Uterus (tissue), 3 donors: ENCODE measurements at regions not wholly inside any gene's neighbourhood (a gene's known extent, or its start where the extent isn't known, plus 50 kb on each side); places are given as distances from the start of the nearest gene placed in this dataset.

Source experiments
- DNase-seq, 2 donors: peaks; one replicate each; pipeline ENCODE4 v3.0.0-alpha.2; 2019 to 2020
- H3K27ac ChIP-seq, 2 donors: fragments of 200-600 bp; sonication (generic); 1 replicate in 1 of 2; 2 replicates in 1 of 2; pipeline ENCODE4 v1.5.1; 2016 to 2018
- H3K27me3 ChIP-seq, 2 donors: fragments of 200-600 bp; sonication (generic); one replicate each; pipeline ENCODE4 v1.5.1; 2018 to 2019; ENCODE audit warnings: control low read depth in 1 of 2
- H3K36me3 ChIP-seq, 2 donors: fragments of 200-600 bp; sonication (generic); one replicate each; pipeline ENCODE4 v1.5.1; 2019; ENCODE audit warnings: control low read depth in 1 of 2
- H3K4me1 ChIP-seq, 2 donors: fragments of 200-600 bp; sonication (generic); one replicate each; pipeline ENCODE4 v1.5.1; 2018 to 2019; ENCODE audit warnings: control low read depth in 1 of 2
- H3K4me3 ChIP-seq, 2 donors: fragments of 200-600 bp; sonication (generic); 1 replicate in 1 of 2; 2 replicates in 1 of 2; pipeline ENCODE4 v1.5.1; 2018 to 2019; ENCODE audit warnings: mild to moderate bottlenecking in 1 of 2
- H3K9me3 ChIP-seq, 2 donors: fragments of 200-600 bp; sonication (generic); one replicate each; pipeline ENCODE4 v1.5.1; 2019; ENCODE audit warnings: control low read depth in 1 of 2
- POLR2A ChIP-seq, 2 donors: fragments of 450-650 bp; IDR thresholded peaks; one replicate each; pipeline ENCODE4 v1.6.1; 2016; ENCODE audit warnings: antibody characterized with exemption in 2 of 2, mild to moderate bottlenecking in 1 of 2, moderate library complexity in 1 of 2
- intact Hi-C: fragments of 100-400 bp; cut with DNase I; formaldehyde crosslinking; loops from one replicate; pipeline ENCODE4 v1.15.1; 2023; ENCODE audit warnings: low total_unique reads
- TF ChIP-seq, protein P1 (sequence below), 4 experiments: fragments of 200-600 bp in 2 of 4; fragments of 450-650 bp in 2 of 4; sonication (generic) in 2 of 4; IDR thresholded peaks; one replicate each; pipeline ENCODE4 v1.5.1; 2016 to 2019; ENCODE audit warnings: antibody characterized with exemption in 4 of 4, mild to moderate bottlenecking in 2 of 4, moderate library complexity in 1 of 4
- donor health status: DM: yes; HTN: yes; CAD: no.

DNA sequence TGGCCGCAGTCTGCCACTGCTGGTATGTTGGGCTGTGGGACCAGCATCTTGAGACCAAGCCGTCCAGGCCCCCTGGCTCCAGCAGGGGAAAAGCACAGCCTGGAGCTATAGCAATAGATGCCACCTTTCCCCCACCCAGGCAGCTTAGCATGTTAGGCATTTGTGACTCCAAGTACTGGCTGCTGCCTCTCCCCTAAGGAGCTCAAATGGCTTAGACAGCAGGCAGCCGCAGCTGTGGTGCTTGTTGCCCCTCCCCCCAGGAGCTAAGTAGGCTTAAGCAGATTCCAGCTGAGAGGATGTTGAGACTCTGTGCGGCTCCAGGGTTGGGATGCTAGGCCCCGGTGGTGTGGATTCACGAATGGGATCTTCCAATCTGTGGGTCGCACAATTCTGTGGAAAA, 88.8 kb upstream of the ANKFN1 start:
- no peaks in the 10 kb centered on the region for H3K4me1 ChIP-seq
- no peak overlapping the region for H3K4me3 ChIP-seq
- H3K27ac ChIP-seq = no peak overlapping the region
- no peaks in the 10 kb centered on the region for H3K27me3 ChIP-seq
- no peaks in the 10 kb centered on the region for H3K9me3 ChIP-seq
- intact Hi-C loops = no loop called here
- TF ChIP-seq, protein P1, sequence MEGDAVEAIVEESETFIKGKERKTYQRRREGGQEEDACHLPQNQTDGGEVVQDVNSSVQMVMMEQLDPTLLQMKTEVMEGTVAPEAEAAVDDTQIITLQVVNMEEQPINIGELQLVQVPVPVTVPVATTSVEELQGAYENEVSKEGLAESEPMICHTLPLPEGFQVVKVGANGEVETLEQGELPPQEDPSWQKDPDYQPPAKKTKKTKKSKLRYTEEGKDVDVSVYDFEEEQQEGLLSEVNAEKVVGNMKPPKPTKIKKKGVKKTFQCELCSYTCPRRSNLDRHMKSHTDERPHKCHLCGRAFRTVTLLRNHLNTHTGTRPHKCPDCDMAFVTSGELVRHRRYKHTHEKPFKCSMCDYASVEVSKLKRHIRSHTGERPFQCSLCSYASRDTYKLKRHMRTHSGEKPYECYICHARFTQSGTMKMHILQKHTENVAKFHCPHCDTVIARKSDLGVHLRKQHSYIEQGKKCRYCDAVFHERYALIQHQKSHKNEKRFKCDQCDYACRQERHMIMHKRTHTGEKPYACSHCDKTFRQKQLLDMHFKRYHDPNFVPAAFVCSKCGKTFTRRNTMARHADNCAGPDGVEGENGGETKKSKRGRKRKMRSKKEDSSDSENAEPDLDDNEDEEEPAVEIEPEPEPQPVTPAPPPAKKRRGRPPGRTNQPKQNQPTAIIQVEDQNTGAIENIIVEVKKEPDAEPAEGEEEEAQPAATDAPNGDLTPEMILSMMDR (IDR thresholded peaks at IDR 0.05) = no peak
- no peak for TF ChIP-seq POLR2A (IDR thresholded peaks at IDR 0.05)
- no peaks in the 10 kb centered on the region for H3K36me3 ChIP-seq
- no peak for DNase-seq

GRCh38 chr17:56074361-56074890, 78.8 kb upstream of the ANKFN1 start:
- no peak for DNase-seq
- Histone ChIP-seq H3K27ac (no peak overlapping the region), H3K36me3 (no peaks in the 10 kb centered on the region), H3K27me3 (no peaks in the 10 kb centered on the region), H3K4me1 (no peaks in the 10 kb centered on the region), H3K9me3 (no peaks in the 10 kb centered on the region), H3K4me3 (no peak overlapping the region)
- TF ChIP-seq, protein P1 (IDR thresholded peaks at IDR 0.05) = no peak
- TF ChIP-seq POLR2A (IDR thresholded peaks at IDR 0.05) = no peak
- intact Hi-C loops = no loop called here

- TF ChIP-seq POLR2A (IDR thresholded peaks at IDR 0.05) = no peak
- TF ChIP-seq, protein P1 (IDR thresholded peaks at IDR 0.05) = no peak
- DNase-seq = no peak
- intact Hi-C loops = no loop called here
Observed at GRCh38 chr17:56076980-56077379, 76.3 kb upstream of the ANKFN1 start.

DNA sequence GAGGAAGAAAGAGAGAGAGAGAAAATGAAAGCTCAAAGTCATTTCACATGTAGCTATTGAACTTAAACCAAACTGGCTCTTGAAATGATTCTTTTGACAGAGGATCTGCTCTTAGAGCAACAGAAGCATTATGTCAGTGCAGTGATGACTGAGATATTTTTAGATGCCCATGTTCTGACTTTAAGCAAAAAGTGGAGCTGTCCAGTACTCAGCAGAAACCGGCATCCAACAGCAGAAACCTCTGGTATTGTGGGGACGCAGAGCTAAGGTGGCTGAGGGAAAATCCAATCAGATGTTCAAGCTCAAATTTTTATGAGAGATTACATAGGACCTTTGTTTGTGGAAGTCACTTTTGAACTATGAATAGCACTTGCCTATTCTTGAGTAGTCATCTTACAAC, 69.8 kb upstream of the ANKFN1 start:
- Histone ChIP-seq H3K36me3 (no peaks in the 10 kb centered on the region), H3K4me3 (no peak overlapping the region), H3K27ac (no peak overlapping the region), H3K27me3 (no peaks in the 10 kb centered on the region), H3K4me1 (no peaks in the 10 kb centered on the region), H3K9me3 (no peaks in the 10 kb centered on the region)
- no peak for DNase-seq
- intact Hi-C loops = no loop called here
- no peak for TF ChIP-seq POLR2A (IDR thresholded peaks at IDR 0.05)
- TF ChIP-seq, protein P1 (IDR thresholded peaks at IDR 0.05) = no peak

More at GRCh38 chr17:56076980-56077379, 76.3 kb upstream of the ANKFN1 start:
- Histone ChIP-seq H3K36me3 (no peaks in the 10 kb centered on the region), H3K27me3 (no peaks in the 10 kb centered on the region), H3K4me1 (no peaks in the 10 kb centered on the region), H3K4me3 (no peak overlapping the region), H3K9me3 (no peaks in the 10 kb centered on the region), H3K27ac (no peak overlapping the region)

DNA sequence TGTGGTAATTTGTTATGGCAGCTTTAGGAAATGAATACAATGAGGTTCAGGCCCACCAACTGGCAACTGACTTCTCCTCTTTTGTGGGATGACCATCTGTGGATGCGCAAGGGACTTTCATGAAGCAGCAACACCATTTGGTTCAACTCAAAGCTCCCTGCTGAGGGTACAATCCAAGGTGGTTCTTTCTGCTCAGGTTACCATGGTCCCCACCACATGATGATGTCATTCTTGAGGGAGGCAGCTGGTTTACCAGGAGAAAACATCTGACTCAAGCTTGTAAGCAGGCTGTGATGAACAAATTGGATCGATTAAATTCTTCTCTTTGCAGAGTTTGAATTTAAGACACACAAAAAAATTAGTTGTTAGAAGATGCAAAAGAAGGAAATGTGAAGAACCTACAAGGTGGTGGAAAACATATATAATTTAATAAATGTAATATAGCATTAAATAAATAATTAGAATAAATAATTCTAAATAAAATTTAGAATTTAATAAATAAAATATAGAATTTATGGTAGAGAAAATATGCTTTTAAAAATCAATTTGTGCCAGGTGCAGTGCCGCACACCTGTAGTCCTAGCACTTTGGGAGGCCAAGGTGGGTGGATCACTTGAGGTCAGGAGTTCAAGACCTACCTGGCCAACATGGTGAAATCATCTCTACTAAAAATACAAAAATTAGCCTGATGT, 67.6 kb upstream of the ANKFN1 start:
- Histone ChIP-seq H3K9me3 (no peaks in the 10 kb centered on the region), H3K27me3 (no peaks in the 10 kb centered on the region), H3K27ac (no peak overlapping the region), H3K4me1 (no peaks in the 10 kb centered on the region), H3K36me3 (no peaks in the 10 kb centered on the region), H3K4me3 (no peak overlapping the region)
- no peak for DNase-seq
- intact Hi-C loops = no loop called here
- TF ChIP-seq POLR2A (IDR thresholded peaks at IDR 0.05) = no peak
- TF ChIP-seq, protein P1 (IDR thresholded peaks at IDR 0.05) = no peak
